DOHH2 (cell line): ENCODE measurements at regions not wholly inside any gene's neighbourhood (a gene's known extent, or its start where the extent isn't known, plus 50 kb on each side); places are given as distances from the start of the nearest gene placed in this dataset.

Source experiments
- H3F3A ChIP-seq: fragments of 200-600 bp; sonication (generic), shearing (Covaris generic); 2 replicates; pipeline ENCODE4 v1.6.0; 2016; ENCODE audit warnings: antibody characterized with exemption, mild to moderate bottlenecking; ENCODE audit not compliant: control insufficient read depth, insufficient read depth
- H3K27ac ChIP-seq: fragments of 200-600 bp; sonication (generic); 2 replicates; pipeline ENCODE4 v1.5.1; 2014; ENCODE audit warnings: low read depth, mild to moderate bottlenecking, low read length, moderate library complexity
- H3K27me3 ChIP-seq: fragments of 200-600 bp; sonication (generic); 2 replicates; pipeline ENCODE4 v1.6.1; 2014; ENCODE audit warnings: mild to moderate bottlenecking, low read length, mixed read lengths; ENCODE audit not compliant: control insufficient read depth
- H3K36me3 ChIP-seq: fragments of 200-600 bp; sonication (generic); 2 replicates; pipeline ENCODE4 v1.6.1; 2014; ENCODE audit warnings: mild to moderate bottlenecking, low read length, moderate library complexity, mixed read lengths; ENCODE audit not compliant: control insufficient read depth
- H3K4me1 ChIP-seq: fragments of 200-600 bp; sonication (generic); 2 replicates; pipeline ENCODE4 v1.6.1; 2014; ENCODE audit warnings: mild to moderate bottlenecking, low read length, mixed read lengths; ENCODE audit not compliant: control insufficient read depth
- H3K4me2 ChIP-seq: fragments of 200-600 bp; sonication (generic); 2 replicates; pipeline ENCODE4 v1.6.0; 2014; ENCODE audit warnings: mild to moderate bottlenecking, low read length, moderate library complexity
- H3K4me3 ChIP-seq: fragments of 200-600 bp; sonication (generic); 2 replicates; pipeline ENCODE4 v1.5.1; 2014; ENCODE audit warnings: mild to moderate bottlenecking, low read length, mixed read lengths
- H3K79me2 ChIP-seq: fragments of 200-600 bp; sonication (generic); 2 replicates; pipeline ENCODE4 v1.6.1; 2014; ENCODE audit warnings: mild to moderate bottlenecking, low read length, mixed read lengths; ENCODE audit not compliant: control insufficient read depth
- H3K9me2 ChIP-seq: fragments of 200-600 bp; sonication (generic); replicated peaks from 2 replicates; pipeline ENCODE4 v1.6.1; 2014; ENCODE audit warnings: mild to moderate bottlenecking, low read length, mixed read lengths; ENCODE audit not compliant: control insufficient read depth
- H3K9me3 ChIP-seq: fragments of 200-600 bp; sonication (generic); 2 replicates; pipeline ENCODE4 v1.6.1; 2014; ENCODE audit warnings: antibody characterized with exemption, low read length, mixed read lengths; ENCODE audit not compliant: control insufficient read depth, insufficient read depth
- H4K20me1 ChIP-seq: fragments of 200-600 bp; sonication (generic); 2 replicates; pipeline ENCODE4 v1.6.0; 2014; ENCODE audit warnings: low read depth, mild to moderate bottlenecking, antibody characterized with exemption, low read length, moderate library complexity; ENCODE audit not compliant: control insufficient read depth, insufficient read depth
- CTCF ChIP-seq: fragments of 200-600 bp; sonication (generic); IDR thresholded peaks from one replicate; pipeline ENCODE4 v1.5.1; 2014; ENCODE audit warnings: antibody characterized with exemption, mild to moderate bottlenecking, low read depth, low read length; ENCODE audit not compliant: poor library complexity, severe bottlenecking
- EZH2phosphoT487 ChIP-seq: fragments of 200-600 bp; sonication (generic); IDR thresholded peaks from 2 replicates; pipeline ENCODE4 v1.6.1; 2017; ENCODE audit warnings: borderline replicate concordance, mild to moderate bottlenecking, antibody characterized with exemption, low read length, moderate library complexity, mixed read lengths

DNA sequence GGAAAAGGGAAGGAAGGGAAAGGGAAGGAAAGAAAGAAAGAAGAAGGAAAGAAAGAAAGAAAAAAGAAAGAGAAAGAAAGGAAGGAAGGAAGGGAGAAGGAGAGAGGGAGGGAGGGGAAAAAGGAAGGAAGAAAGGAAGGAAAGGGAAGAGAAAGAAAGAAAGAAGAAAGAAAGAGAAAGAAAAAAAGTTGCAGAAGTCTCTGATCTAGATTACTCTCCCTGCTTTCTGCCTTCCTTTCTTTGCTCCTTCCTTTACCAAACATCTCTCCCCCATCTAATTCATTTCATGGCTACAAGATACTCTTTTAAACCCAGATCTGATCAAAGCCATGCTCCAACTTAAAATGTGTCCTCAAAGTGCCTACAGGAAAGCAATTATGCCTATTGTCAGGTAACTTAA lies 148.6 kb downstream of the KIT start:
- Histone ChIP-seq H3K27me3 (no peaks in the 10 kb centered on the region), H3K79me2 (no peaks in the 10 kb centered on the region), H3K4me2 (no peak overlapping the region), H3K4me3 (no peak overlapping the region), H3K36me3 (no peaks in the 10 kb centered on the region), H3K4me1 (no peaks in the 10 kb centered on the region), H3K27ac (no peak overlapping the region), H3F3A (no peaks in the 10 kb centered on the region), H4K20me1 (no peaks in the 10 kb centered on the region), H3K9me3 (no peaks in the 10 kb centered on the region), H3K9me2 (no peaks in the 10 kb centered on the region)
- TF ChIP-seq CTCF (no peak), EZH2phosphoT487 (no peak)

DNA sequence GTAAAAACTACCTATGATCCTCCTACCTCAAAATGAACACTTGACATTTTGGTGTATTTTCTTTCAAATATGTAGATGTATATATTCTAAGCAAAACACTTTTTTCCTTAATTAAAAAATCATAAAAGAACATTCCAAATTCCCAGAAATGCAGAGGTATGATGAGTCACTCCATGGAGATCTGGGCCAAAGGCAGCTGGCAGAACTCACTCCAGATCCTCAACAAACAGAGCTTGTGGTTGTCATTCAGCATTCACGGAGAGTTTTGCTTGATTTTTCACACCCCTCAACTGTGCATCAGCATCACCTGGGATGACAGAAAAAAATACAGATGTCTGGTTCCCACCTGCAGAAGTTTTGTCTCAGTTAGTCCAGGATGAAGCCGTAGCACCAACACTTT lies 144.6 kb downstream of the KIT start:
- H3K79me2 ChIP-seq: no peaks in the 10 kb centered on the region
- H3K4me3 ChIP-seq: no peak overlapping the region
- no peaks in the 10 kb centered on the region for H3K9me3 ChIP-seq
- H3K4me2 ChIP-seq: no peak overlapping the region
- H3F3A ChIP-seq: no peaks in the 10 kb centered on the region
- H3K27me3 ChIP-seq: no peaks in the 10 kb centered on the region
- H3K27ac ChIP-seq: no peak overlapping the region
- no peaks in the 10 kb centered on the region for H3K36me3 ChIP-seq
- TF ChIP-seq EZH2phosphoT487 (no peak), CTCF (no peak)
- no peaks in the 10 kb centered on the region for H4K20me1 ChIP-seq
- no peaks in the 10 kb centered on the region for H3K4me1 ChIP-seq
- no peaks in the 10 kb centered on the region for H3K9me2 ChIP-seq

- H3K4me2 ChIP-seq: no peak overlapping the region
- no peaks in the 10 kb centered on the region for H3K79me2 ChIP-seq
- no peaks in the 10 kb centered on the region for H3K9me3 ChIP-seq
- H3K9me2 ChIP-seq: no peaks in the 10 kb centered on the region
- H3K4me3 ChIP-seq: no peak overlapping the region
- no peaks in the 10 kb centered on the region for H3F3A ChIP-seq
- no peaks in the 10 kb centered on the region for H3K36me3 ChIP-seq
- no peaks in the 10 kb centered on the region for H3K4me1 ChIP-seq
- TF ChIP-seq EZH2phosphoT487 (no peak), CTCF (no peak)
- H3K27me3 ChIP-seq: no peaks in the 10 kb centered on the region
- no peak overlapping the region for H3K27ac ChIP-seq
- no peaks in the 10 kb centered on the region for H4K20me1 ChIP-seq
These were observed 143.2 kb downstream of the KIT start for GRCh38 chr4:54800831-54801530.
